Kidney epithelial cell (primary cell): ENCODE measurements at regions not wholly inside any gene's neighbourhood (a gene's known extent, or its start where the extent isn't known, plus 50 kb on each side); places are given as distances from the start of the nearest gene placed in this dataset.
A peak's percentile ranks its signal among the peaks of the same experiment; 100 is the strongest.

ENCODE experiments used
- DNase-seq: peaks from one replicate; pipeline ENCODE4 v3.0.0-alpha.2; 2010; ENCODE audit warnings: low read depth
- H3K27me3 ChIP-seq: 2 replicates; pipeline ENCODE4 v1.6.0; 2011; ENCODE audit warnings: low read length; ENCODE audit not compliant: control insufficient read depth, insufficient read depth
- H3K36me3 ChIP-seq: 2 replicates; pipeline ENCODE4 v1.5.1; 2011; ENCODE audit warnings: low read length; ENCODE audit not compliant: control insufficient read depth, insufficient read depth
- H3K4me3 ChIP-seq: 2 replicates; pipeline ENCODE4 v1.5.1; 2011; ENCODE audit warnings: low read depth, mild to moderate bottlenecking, control low read depth, low read length
- CTCF ChIP-seq: IDR thresholded peaks from 2 replicates; pipeline ENCODE4 v1.5.1; 2011; ENCODE audit warnings: mild to moderate bottlenecking, moderate library complexity, low read length, control low read depth, inconsistent platforms; ENCODE audit not compliant: insufficient read depth, poor library complexity, severe bottlenecking

- H3K36me3 ChIP-seq, result no peaks in the 10 kb centered on the region
- DNase-seq, result peak; percentile 56
- no peaks in the 10 kb centered on the region for H3K27me3 ChIP-seq
- no peak overlapping the region for H3K4me3 ChIP-seq
- no peak for TF ChIP-seq CTCF
Measured at GRCh38 chr5:175288048-175288621, 155.8 kb downstream of the DRD1 start.

- no peaks in the 10 kb centered on the region for H3K27me3 ChIP-seq
- TF ChIP-seq CTCF, result no peak
- H3K4me3 ChIP-seq, result no peak overlapping the region
- DNase-seq, result no peak
- H3K36me3 ChIP-seq, result no peaks in the 10 kb centered on the region
Measured at GRCh38 chr5:175286981-175287380, 157.0 kb downstream of the DRD1 start.

- no peak for DNase-seq
- no peak overlapping the region for H3K4me3 ChIP-seq
- no peaks in the 10 kb centered on the region for H3K27me3 ChIP-seq
- no peaks in the 10 kb centered on the region for H3K36me3 ChIP-seq
- TF ChIP-seq CTCF, result no peak
Measured at GRCh38 chr5:175285261-175285660, 158.7 kb downstream of the DRD1 start.

GRCh38 chr5:175284806-175285205, 159.2 kb downstream of the DRD1 start:
- DNase-seq, result no peak
- Histone ChIP-seq H3K36me3 (no peaks in the 10 kb centered on the region), H3K27me3 (no peaks in the 10 kb centered on the region), H3K4me3 (no peak overlapping the region)
- no peak for TF ChIP-seq CTCF

- TF ChIP-seq CTCF, result no peak
Measured at GRCh38 chr5:175282611-175283225, 161.3 kb downstream of the DRD1 start.

GRCh38 chr5:175281714-175282113, 162.3 kb downstream of the DRD1 start:
- TF ChIP-seq CTCF, result no peak
- H3K27me3 ChIP-seq, result no peaks in the 10 kb centered on the region
- DNase-seq, result no peak
- H3K4me3 ChIP-seq, result no peak overlapping the region
- no peaks in the 10 kb centered on the region for H3K36me3 ChIP-seq

More at GRCh38 chr5:175282611-175283225, 161.3 kb downstream of the DRD1 start:
- no peak for DNase-seq
- H3K4me3 ChIP-seq, result no peak overlapping the region
- H3K27me3 ChIP-seq, result no peaks in the 10 kb centered on the region
- H3K36me3 ChIP-seq, result no peaks in the 10 kb centered on the region
